ENCODE measurements at regions not wholly inside any gene's neighbourhood (a gene's known extent, or its start where the extent isn't known, plus 50 kb on each side); places are given as distances from the start of the nearest gene placed in this dataset.

- H3K36me3 ChIP-seq: no peaks in the 10 kb centered on the region
- H3K27ac ChIP-seq: peak overlapping the region in 2 of 4 donors; percentile 38 to 74
- no peak for DNase-seq
- H3K9me3 ChIP-seq: no peaks in the 10 kb centered on the region
- WGBS, 2 donors: 28 to 31% methylated on average over 2 of the region's 2 CpGs
- TF ChIP-seq POLR2A (IDR thresholded peaks at IDR 0.05): no peak
- no peak for TF ChIP-seq CTCF (IDR thresholded peaks at IDR 0.05)
- intact Hi-C loops (cut with DNase I): no loop called here
- H3K4me3 ChIP-seq: no peak overlapping the region
- H3K4me1 ChIP-seq: peaks cover 0 to 5% (median 0%) of the 10 kb centered on the region in 3 donors
- no peaks in the 10 kb centered on the region for H3K27me3 ChIP-seq
Measured at GRCh38 chr15:95839367-95839782, 491.1 kb upstream of the NR2F2 start.

- no peaks in the 10 kb centered on the region for H3K27me3 ChIP-seq
- TF ChIP-seq POLR2A (IDR thresholded peaks at IDR 0.05): no peak
- TF ChIP-seq CTCF (IDR thresholded peaks at IDR 0.05): no peak
- H3K36me3 ChIP-seq: no peaks in the 10 kb centered on the region
- H3K4me1 ChIP-seq: peaks cover 0 to 5% (median 0%) of the 10 kb centered on the region in 3 donors
- intact Hi-C loops (cut with DNase I): no loop called here
- H3K4me3 ChIP-seq: no peak overlapping the region
- no peaks in the 10 kb centered on the region for H3K9me3 ChIP-seq
- peak overlapping the region in 3 of 4 donors; percentile 43 to 74 (median 62) for H3K27ac ChIP-seq
- no peak for DNase-seq
- WGBS, 2 donors: 38 to 49% methylated on average over 4 of the region's 4 CpGs
Measured at GRCh38 chr15:95840004-95840403, 490.5 kb upstream of the NR2F2 start.

GRCh38 chr15:95840855-95841254 lies 489.6 kb upstream of the NR2F2 start:
- Histone ChIP-seq H3K4me3 (no peak overlapping the region), H3K27ac (peak overlapping the region in 3 of 4 donors; percentile 43 to 74 (median 62)), H3K27me3 (no peaks in the 10 kb centered on the region), H3K4me1 (peaks cover 0 to 5% (median 0%) of the 10 kb centered on the region in 3 donors), H3K36me3 (no peaks in the 10 kb centered on the region), H3K9me3 (no peaks in the 10 kb centered on the region)
- intact Hi-C loops (cut with DNase I): no loop called here
- no peak for DNase-seq
- 91 to 97% methylated on average over 6 of the region's 6 CpGs for WGBS, 2 donors
- TF ChIP-seq POLR2A (IDR thresholded peaks at IDR 0.05) (no peak), CTCF (IDR thresholded peaks at IDR 0.05) (no peak)

GRCh38 chr15:95842576-95842975 lies 487.9 kb upstream of the NR2F2 start:
- Histone ChIP-seq H3K27ac (peak overlapping the region in 2 of 4 donors; percentile 34 to 46), H3K27me3 (no peaks in the 10 kb centered on the region), H3K4me1 (peaks cover 0 to 5% (median 0%) of the 10 kb centered on the region in 3 donors), H3K4me3 (no peak overlapping the region), H3K9me3 (no peaks in the 10 kb centered on the region), H3K36me3 (no peaks in the 10 kb centered on the region)
- TF ChIP-seq POLR2A (IDR thresholded peaks at IDR 0.05) (no peak), CTCF (IDR thresholded peaks at IDR 0.05) (no peak)
- intact Hi-C loops (cut with DNase I): no loop called here
- 89 to 95% methylated on average over 5 to 6 of the region's 6 CpGs for WGBS, 2 donors
- DNase-seq: no peak

GRCh38 chr15:95843241-95843910 lies 487.1 kb upstream of the NR2F2 start:
- peak overlapping the region in 2 of 4 donors; percentile 42 to 49 for H3K27ac ChIP-seq
- no peaks in the 10 kb centered on the region for H3K9me3 ChIP-seq
- intact Hi-C loops (cut with DNase I): no loop called here
- TF ChIP-seq CTCF (IDR thresholded peaks at IDR 0.05): no peak
- no peak for TF ChIP-seq POLR2A (IDR thresholded peaks at IDR 0.05)
- no peaks in the 10 kb centered on the region for H3K27me3 ChIP-seq
- WGBS, 2 donors: 74 to 76% methylated on average over 5 of the region's 5 CpGs
- H3K36me3 ChIP-seq: no peaks in the 10 kb centered on the region
- H3K4me3 ChIP-seq: no peak overlapping the region
- peaks cover 0 to 5% (median 0%) of the 10 kb centered on the region in 3 donors for H3K4me1 ChIP-seq
- DNase-seq: no peak
